HepG2 (cell line): ENCODE measurements at regions not wholly inside any gene's neighbourhood (a gene's known extent, or its start where the extent isn't known, plus 50 kb on each side); places are given as distances from the start of the nearest gene placed in this dataset.

Experiments used
- ATAC-seq: fragments of 200-7000 bp; cut with Tn5 transposase; 3 replicates; pipeline ENCODE4 v1.9.1; 2020; ENCODE audit warnings: mild to moderate bottlenecking, moderate library complexity
- BruUV-seq: library from RNA; stranded (reverse); fragments of 400-500 nt; replicated peaks from 2 replicates; lab custom pipeline; 2021; lab: Mats Ljungman, UMichigan
- CTCF ChIA-PET: fragments of 300-600 bp; formaldehyde crosslinking; extraction: SDS; loops from one replicate; lab custom pipeline; 2021; ENCODE audit warnings: low total read pairs, inconsistent platforms, low intra/inter-chr PET ratio; lab: Yijun Ruan, JAX
- POLR2A ChIA-PET: fragments of 350-600 bp; sonication (Branson Sonifier 250); formaldehyde crosslinking; loops from one replicate; lab custom pipeline; 2020; ENCODE audit warnings: antibody characterized with exemption, inconsistent platforms; lab: Yijun Ruan, JAX
- DNase-seq: peaks from one replicate; pipeline ENCODE4 v3.0.0-alpha.2; 2015; ENCODE audit warnings: low spot score
- FAIRE-seq: peaks from 3 replicates; lab custom pipeline; 2011; peaks lifted over from hg19 to GRCh38; lab: Jason Lieb, UNC
- H2AFZ ChIP-seq: one replicate; pipeline ENCODE4 v1.6.1; 2011; ENCODE audit warnings: low read length, inconsistent platforms
- H3K27ac ChIP-seq: fragments of 300-600 bp; 3 replicates; pipeline ENCODE4 v1.8.0; 2011; ENCODE audit warnings: mixed run types, mild to moderate bottlenecking, mixed read lengths, low read length, inconsistent platforms; ENCODE audit not compliant: insufficient read depth; ENCODE audit errors: extremely low read length
- H3K27me3 ChIP-seq, 2 experiments: fragments of 200-600 bp in 1 of 2; 2 replicates in 1 of 2; 3 replicates in 1 of 2; pipeline versions ENCODE4 v1.6.0 to v1.8.0; 2011; ENCODE audit warnings: low read length in 2 of 2, mild to moderate bottlenecking in 2 of 2, moderate library complexity in 2 of 2, inconsistent platforms in 1 of 2; ENCODE audit not compliant: insufficient read depth in 2 of 2, control insufficient read depth in 1 of 2
- H3K36me3 ChIP-seq, 2 experiments: fragments of 200-600 bp in 1 of 2; replicated peaks in 1 of 2; 2 replicates in 1 of 2; 3 replicates in 1 of 2; pipeline versions ENCODE4 v1.5.1 to v1.8.0; 2011; ENCODE audit warnings: low read length in 2 of 2, inconsistent platforms in 1 of 2; ENCODE audit not compliant: insufficient read depth in 2 of 2, control insufficient read depth in 1 of 2
- H3K4me1 ChIP-seq: 2 replicates; pipeline ENCODE4 v1.5.1; 2012; ENCODE audit warnings: low read length, inconsistent platforms; ENCODE audit not compliant: insufficient read depth
- H3K4me2 ChIP-seq: 2 replicates; pipeline ENCODE4 v1.6.0; 2011; ENCODE audit warnings: low read depth, low read length, inconsistent platforms
- H3K4me3 ChIP-seq, 3 experiments: fragments of 200-600 bp in 1 of 3; sonication (generic), shearing (Covaris generic) in 1 of 3; replicated peaks in 1 of 3; 2 replicates each; pipeline ENCODE4 v1.5.1; 2011 to 2016; ENCODE audit warnings: low read length in 3 of 3, inconsistent platforms in 2 of 3, low read depth in 2 of 3, mild to moderate bottlenecking in 2 of 3, control low read depth in 1 of 3, mixed read lengths in 1 of 3; ENCODE audit not compliant: insufficient read depth in 1 of 3
- H3K79me2 ChIP-seq: one replicate; pipeline ENCODE4 v1.6.1; 2011; ENCODE audit warnings: low read length, inconsistent platforms; ENCODE audit not compliant: insufficient read depth
- H3K9ac ChIP-seq: 2 replicates; pipeline ENCODE4 v1.6.0; 2011; ENCODE audit warnings: mild to moderate bottlenecking, low read depth, low read length, inconsistent platforms; ENCODE audit not compliant: insufficient read depth
- H3K9me3 ChIP-seq: 2 replicates; pipeline ENCODE4 v1.5.1; 2012; ENCODE audit warnings: mild to moderate bottlenecking, low read length
- H4K20me1 ChIP-seq: 2 replicates; pipeline ENCODE4 v1.6.0; 2011; ENCODE audit warnings: inconsistent platforms, mild to moderate bottlenecking, low read length, moderate library complexity; ENCODE audit not compliant: insufficient read depth
- ARNT ChIP-seq: fragments of 450-650 bp; IDR thresholded peaks from 2 replicates; pipeline ENCODE4 v1.6.1; 2017
- NR0B2 ChIP-seq: sonication (generic); formaldehyde crosslinking; IDR thresholded peaks from 2 replicates; pipeline ENCODE4 v1.4.0; 2020; ENCODE audit warnings: mild to moderate bottlenecking, missing genetic modification reagents
- NR2F2 ChIP-seq: IDR thresholded peaks from 2 replicates; pipeline ENCODE4 v1.6.1; 2012; ENCODE audit warnings: low read depth, inconsistent platforms, borderline replicate concordance
- REXO4 ChIP-seq: sonication (generic); formaldehyde crosslinking; IDR thresholded peaks from 2 replicates; pipeline ENCODE4 v1.8.0; 2022; ENCODE audit warnings: missing genetic modification reagents, mild to moderate bottlenecking, borderline replicate concordance
- RXRA ChIP-seq: sonication (generic); formaldehyde crosslinking; IDR thresholded peaks from 2 replicates; pipeline ENCODE4 v1.5.1; 2020; ENCODE audit warnings: missing genetic modification reagents
- TAF1 ChIP-seq: sonication (generic); formaldehyde crosslinking; IDR thresholded peaks from 2 replicates; pipeline ENCODE4 v1.4.0; 2020; ENCODE audit warnings: missing genetic modification reagents
- TFDP1 ChIP-seq: IDR thresholded peaks from 2 replicates; pipeline ENCODE4 v1.6.1; 2016; ENCODE audit warnings: missing compliant biosample characterization, missing genetic modification reagents, borderline replicate concordance
- ZBTB38 ChIP-seq: sonication (generic); formaldehyde crosslinking; IDR thresholded peaks from 2 replicates; pipeline ENCODE4 v1.5.1; 2020; ENCODE audit warnings: mild to moderate bottlenecking, missing genetic modification reagents
- ZIK1 ChIP-seq: sonication (generic); formaldehyde crosslinking; IDR thresholded peaks from 2 replicates; pipeline ENCODE4 v1.5.0; 2020; ENCODE audit warnings: mild to moderate bottlenecking, low read depth, missing genetic modification reagents, borderline replicate concordance
- ZKSCAN5 ChIP-seq: sonication (generic); formaldehyde crosslinking; IDR thresholded peaks from 2 replicates; pipeline ENCODE4 v1.5.1; 2020; ENCODE audit warnings: mild to moderate bottlenecking, missing genetic modification reagents
- ZNF446 ChIP-seq: sonication (generic); formaldehyde crosslinking; IDR thresholded peaks from 2 replicates; pipeline ENCODE4 v1.5.0; 2020; ENCODE audit warnings: mild to moderate bottlenecking, missing genetic modification reagents
- ZNF567 ChIP-seq: sonication (generic); formaldehyde crosslinking; IDR thresholded peaks from 2 replicates; pipeline ENCODE4 v1.8.1; 2023; ENCODE audit warnings: mild to moderate bottlenecking, missing genetic modification reagents, borderline replicate concordance
- ZNF672 ChIP-seq: sonication (generic); formaldehyde crosslinking; IDR thresholded peaks from 2 replicates; pipeline ENCODE4 v1.8.1; 2022; ENCODE audit warnings: missing genetic modification reagents
- ZNF75D ChIP-seq: sonication (generic); formaldehyde crosslinking; IDR thresholded peaks from 2 replicates; pipeline ENCODE4 v1.8.1; 2023; ENCODE audit warnings: missing genetic modification reagents, mild to moderate bottlenecking, borderline replicate concordance
- ZSCAN21 ChIP-seq: sonication (generic); formaldehyde crosslinking; IDR thresholded peaks from 2 replicates; pipeline ENCODE4 v1.8.0; 2022; ENCODE audit warnings: mild to moderate bottlenecking, missing genetic modification reagents, moderate library complexity, borderline replicate concordance
- WGBS: methylation state at CpG from one replicate; pipeline ENCODE4 v1.1.6; 2017; ENCODE audit warnings: low lambda C conversion rate; 5-methylcytosine and 5-hydroxymethylcytosine counted together
- in situ Hi-C: cut with HindIII; loops from 2 replicates; pipeline ENCODE4 v1.10.0; 2017; ENCODE audit warnings: low pct_unique_long_range_greater_than_20kb; ENCODE audit not compliant: extremely low pct_ligation_motif_present
- intact Hi-C: fragments of 100-400 bp; cut with micrococcal nuclease; formaldehyde crosslinking; loops from one replicate; pipeline ENCODE4 v1.10.0; 2022; ENCODE audit not compliant: unreplicated experiment
- TF ChIP-seq, protein P1 (sequence below): IDR thresholded peaks from 2 replicates; pipeline ENCODE4 v1.4.0; 2020; ENCODE audit warnings: mild to moderate bottlenecking, missing genetic modification reagents

DNA sequence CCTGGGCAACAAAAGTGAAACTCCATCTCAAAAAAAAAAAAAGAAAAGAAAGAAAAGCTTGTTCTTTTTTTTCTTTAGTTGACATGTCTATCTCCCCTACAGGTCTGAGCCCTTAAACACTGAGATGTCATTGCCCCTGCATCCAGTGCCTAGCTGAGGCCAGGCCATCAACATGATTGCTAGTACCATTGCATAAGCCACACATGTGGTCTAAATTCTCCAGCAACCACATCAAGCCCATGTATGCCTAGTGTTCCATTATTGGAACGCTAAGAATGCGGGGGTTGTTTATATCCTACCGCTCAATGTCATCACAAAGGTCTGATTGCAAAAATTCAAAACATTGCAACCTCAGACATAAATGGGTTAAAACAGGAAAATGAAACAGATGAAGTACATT lies 62.7 kb downstream of the NPTX2 start:
- no peaks in the 10 kb centered on the region for H3K9me3 ChIP-seq
- DNase-seq: no peak
- no TSS peak for BruUV-seq
- H3K4me3 ChIP-seq: no peak overlapping the region
- CTCF ChIA-PET: no interaction called here
- H3K4me1 ChIP-seq: no peaks in the 10 kb centered on the region
- no peak for TF ChIP-seq ZNF567 (CRISPR knock-in tag)
- no peak for TF ChIP-seq RXRA
- no peak for TF ChIP-seq ARNT
- TF ChIP-seq TAF1 (CRISPR knock-in tag): no peak
- no peak for TF ChIP-seq NR2F2
- TF ChIP-seq ZIK1 (CRISPR knock-in tag): no peak
- TF ChIP-seq REXO4 (CRISPR knock-in tag): no peak
- H3K9ac ChIP-seq: no peak overlapping the region
- POLR2A ChIA-PET: no interaction called here
- FAIRE-seq: no peak
- in situ Hi-C loops: no loop called here
- intact Hi-C loops: no loop called here
- no peak overlapping the region for H3K4me2 ChIP-seq
- WGBS: 73% methylated on average over 3 of the region's 3 CpGs
- no peaks in the 10 kb centered on the region for H3K79me2 ChIP-seq
- no peak for ATAC-seq
- no peaks in the 10 kb centered on the region for H4K20me1 ChIP-seq
- H3K27ac ChIP-seq: no peak overlapping the region
- H3K27me3 ChIP-seq: peaks cover 0 to 8% of the 10 kb centered on the region in 2 experiments; a peak in 1 of 5 replicates
- H3K36me3 ChIP-seq: no peaks in the 10 kb centered on the region
- no peak overlapping the region for H2AFZ ChIP-seq

- Histone ChIP-seq H3K9me3 (no peaks in the 10 kb centered on the region), H3K4me1 (no peaks in the 10 kb centered on the region), H3K9ac (no peak overlapping the region), H3K27me3 (peaks cover 0 to 8% of the 10 kb centered on the region in 2 experiments; a peak in 1 of 5 replicates), H4K20me1 (no peaks in the 10 kb centered on the region), H3K79me2 (no peaks in the 10 kb centered on the region), H3K4me3 (no peak overlapping the region), H3K27ac (no peak overlapping the region), H3K36me3 (no peaks in the 10 kb centered on the region), H2AFZ (no peak overlapping the region), H3K4me2 (no peak overlapping the region)
- ChIA-PET POLR2A (no interaction called here), CTCF (no interaction called here)
- in situ Hi-C loops: no loop called here
- ATAC-seq (no peak), DNase-seq (no peak), FAIRE-seq (no peak)
- 19% methylated on average over 6 of the region's 6 CpGs for WGBS
- no TSS peak for BruUV-seq
- intact Hi-C loops: no loop called here
- TF ChIP-seq ZNF446 (CRISPR knock-in tag) (no peak), ZNF75D (CRISPR knock-in tag) (no peak), ZSCAN21 (no peak), ZNF672 (CRISPR knock-in tag) (no peak), TFDP1 (CRISPR knock-in tag) (no peak), RXRA (no peak), ZBTB38 (CRISPR knock-in tag) (no peak), NR0B2 (CRISPR knock-in tag) (no peak), ZKSCAN5 (no peak)
- TF ChIP-seq, protein P1, sequence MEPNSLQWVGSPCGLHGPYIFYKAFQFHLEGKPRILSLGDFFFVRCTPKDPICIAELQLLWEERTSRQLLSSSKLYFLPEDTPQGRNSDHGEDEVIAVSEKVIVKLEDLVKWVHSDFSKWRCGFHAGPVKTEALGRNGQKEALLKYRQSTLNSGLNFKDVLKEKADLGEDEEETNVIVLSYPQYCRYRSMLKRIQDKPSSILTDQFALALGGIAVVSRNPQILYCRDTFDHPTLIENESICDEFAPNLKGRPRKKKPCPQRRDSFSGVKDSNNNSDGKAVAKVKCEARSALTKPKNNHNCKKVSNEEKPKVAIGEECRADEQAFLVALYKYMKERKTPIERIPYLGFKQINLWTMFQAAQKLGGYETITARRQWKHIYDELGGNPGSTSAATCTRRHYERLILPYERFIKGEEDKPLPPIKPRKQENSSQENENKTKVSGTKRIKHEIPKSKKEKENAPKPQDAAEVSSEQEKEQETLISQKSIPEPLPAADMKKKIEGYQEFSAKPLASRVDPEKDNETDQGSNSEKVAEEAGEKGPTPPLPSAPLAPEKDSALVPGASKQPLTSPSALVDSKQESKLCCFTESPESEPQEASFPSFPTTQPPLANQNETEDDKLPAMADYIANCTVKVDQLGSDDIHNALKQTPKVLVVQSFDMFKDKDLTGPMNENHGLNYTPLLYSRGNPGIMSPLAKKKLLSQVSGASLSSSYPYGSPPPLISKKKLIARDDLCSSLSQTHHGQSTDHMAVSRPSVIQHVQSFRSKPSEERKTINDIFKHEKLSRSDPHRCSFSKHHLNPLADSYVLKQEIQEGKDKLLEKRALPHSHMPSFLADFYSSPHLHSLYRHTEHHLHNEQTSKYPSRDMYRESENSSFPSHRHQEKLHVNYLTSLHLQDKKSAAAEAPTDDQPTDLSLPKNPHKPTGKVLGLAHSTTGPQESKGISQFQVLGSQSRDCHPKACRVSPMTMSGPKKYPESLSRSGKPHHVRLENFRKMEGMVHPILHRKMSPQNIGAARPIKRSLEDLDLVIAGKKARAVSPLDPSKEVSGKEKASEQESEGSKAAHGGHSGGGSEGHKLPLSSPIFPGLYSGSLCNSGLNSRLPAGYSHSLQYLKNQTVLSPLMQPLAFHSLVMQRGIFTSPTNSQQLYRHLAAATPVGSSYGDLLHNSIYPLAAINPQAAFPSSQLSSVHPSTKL: no peak
These were observed 64.4 kb downstream of the NPTX2 start for GRCh38 chr7:98681511-98681910.
